GM12878 (cell line): ENCODE measurements at regions not wholly inside any gene's neighbourhood (a gene's known extent, or its start where the extent isn't known, plus 50 kb on each side); places are given as distances from the start of the nearest gene placed in this dataset.

ENCODE experiments used
- EP300 ChIP-seq, 2 experiments: fragments of 150-350 bp in 1 of 2; IDR thresholded peaks; 2 replicates each; pipeline ENCODE4 v1.6.1; 2011 to 2012; ENCODE audit warnings: low read depth in 2 of 2, low read length in 2 of 2, borderline replicate concordance in 1 of 2, improper control_type of control experiment in 1 of 2, inconsistent platforms in 1 of 2; ENCODE audit not compliant: control insufficient read depth in 1 of 2
- LARP7 ChIP-seq: fragments of 450-650 bp; IDR thresholded peaks from 2 replicates; pipeline ENCODE4 v1.6.1; 2017; ENCODE audit warnings: mild to moderate bottlenecking
- POLR2AphosphoS2 ChIP-seq: IDR thresholded peaks from 2 replicates; pipeline ENCODE4 v1.6.1; 2011; ENCODE audit warnings: low read depth, mild to moderate bottlenecking, low read length, improper control_type of control experiment, moderate library complexity
- RAD21 ChIP-seq: IDR thresholded peaks from 2 replicates; pipeline ENCODE4 v1.6.1; 2011; ENCODE audit warnings: mild to moderate bottlenecking, low read depth, low read length, moderate library complexity; ENCODE audit not compliant: insufficient read depth
- SMC3 ChIP-seq: IDR thresholded peaks from 2 replicates; pipeline ENCODE4 v1.6.1; 2011; ENCODE audit warnings: low read length, improper control_type of control experiment, borderline replicate concordance
- TAF1 ChIP-seq: IDR thresholded peaks from 2 replicates; pipeline ENCODE4 v1.6.1; 2011; ENCODE audit warnings: mild to moderate bottlenecking, low read depth, low read length, borderline replicate concordance
- ZNF384 ChIP-seq: IDR thresholded peaks from 2 replicates; pipeline ENCODE4 v1.6.1; 2012; ENCODE audit warnings: low read depth, mild to moderate bottlenecking, low read length, improper control_type of control experiment, borderline replicate concordance
- TF ChIP-seq, protein P1 (sequence below): IDR thresholded peaks from 2 replicates; pipeline ENCODE4 v1.6.1; 2012; ENCODE audit warnings: mild to moderate bottlenecking, low read depth, low read length
- TF ChIP-seq, protein P2 (sequence below), 3 experiments: IDR thresholded peaks in 2 of 3; conservative IDR thresholded peaks in 1 of 3; 2 replicates each; pipeline ENCODE4 v1.5.1; 2011; ENCODE audit warnings: low read depth in 3 of 3, low read length in 3 of 3, mild to moderate bottlenecking in 3 of 3, control low read depth in 2 of 3, moderate library complexity in 2 of 3, inconsistent platforms in 1 of 3, mixed read lengths in 1 of 3; ENCODE audit not compliant: control insufficient read depth in 2 of 3, insufficient read depth in 1 of 3; ENCODE audit errors: extremely low read depth in 1 of 3

DNA sequence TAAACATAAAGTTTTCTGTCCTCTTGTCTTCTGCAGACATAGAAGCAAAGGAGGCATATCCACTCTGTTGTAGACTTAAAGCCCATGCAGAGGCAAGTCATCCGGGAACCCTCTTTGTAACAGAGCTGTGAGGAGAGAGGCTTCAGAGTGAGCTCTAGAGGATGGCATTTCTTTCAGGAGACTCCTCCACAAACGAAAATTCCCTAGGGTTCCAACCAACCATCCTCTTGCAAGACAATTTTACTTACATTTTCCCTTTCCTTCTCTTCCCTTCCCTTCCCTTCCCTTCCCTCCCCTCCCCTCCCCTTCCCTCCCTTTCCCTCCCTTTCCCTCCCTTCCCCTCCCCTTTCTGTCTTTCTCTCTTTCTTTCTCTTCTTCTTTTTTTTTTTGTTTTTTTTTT, 446.3 kb upstream of the MAP2 start:
- TF ChIP-seq, protein P1, sequence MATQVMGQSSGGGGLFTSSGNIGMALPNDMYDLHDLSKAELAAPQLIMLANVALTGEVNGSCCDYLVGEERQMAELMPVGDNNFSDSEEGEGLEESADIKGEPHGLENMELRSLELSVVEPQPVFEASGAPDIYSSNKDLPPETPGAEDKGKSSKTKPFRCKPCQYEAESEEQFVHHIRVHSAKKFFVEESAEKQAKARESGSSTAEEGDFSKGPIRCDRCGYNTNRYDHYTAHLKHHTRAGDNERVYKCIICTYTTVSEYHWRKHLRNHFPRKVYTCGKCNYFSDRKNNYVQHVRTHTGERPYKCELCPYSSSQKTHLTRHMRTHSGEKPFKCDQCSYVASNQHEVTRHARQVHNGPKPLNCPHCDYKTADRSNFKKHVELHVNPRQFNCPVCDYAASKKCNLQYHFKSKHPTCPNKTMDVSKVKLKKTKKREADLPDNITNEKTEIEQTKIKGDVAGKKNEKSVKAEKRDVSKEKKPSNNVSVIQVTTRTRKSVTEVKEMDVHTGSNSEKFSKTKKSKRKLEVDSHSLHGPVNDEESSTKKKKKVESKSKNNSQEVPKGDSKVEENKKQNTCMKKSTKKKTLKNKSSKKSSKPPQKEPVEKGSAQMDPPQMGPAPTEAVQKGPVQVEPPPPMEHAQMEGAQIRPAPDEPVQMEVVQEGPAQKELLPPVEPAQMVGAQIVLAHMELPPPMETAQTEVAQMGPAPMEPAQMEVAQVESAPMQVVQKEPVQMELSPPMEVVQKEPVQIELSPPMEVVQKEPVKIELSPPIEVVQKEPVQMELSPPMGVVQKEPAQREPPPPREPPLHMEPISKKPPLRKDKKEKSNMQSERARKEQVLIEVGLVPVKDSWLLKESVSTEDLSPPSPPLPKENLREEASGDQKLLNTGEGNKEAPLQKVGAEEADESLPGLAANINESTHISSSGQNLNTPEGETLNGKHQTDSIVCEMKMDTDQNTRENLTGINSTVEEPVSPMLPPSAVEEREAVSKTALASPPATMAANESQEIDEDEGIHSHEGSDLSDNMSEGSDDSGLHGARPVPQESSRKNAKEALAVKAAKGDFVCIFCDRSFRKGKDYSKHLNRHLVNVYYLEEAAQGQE = no peak
- TF ChIP-seq, protein P2, sequence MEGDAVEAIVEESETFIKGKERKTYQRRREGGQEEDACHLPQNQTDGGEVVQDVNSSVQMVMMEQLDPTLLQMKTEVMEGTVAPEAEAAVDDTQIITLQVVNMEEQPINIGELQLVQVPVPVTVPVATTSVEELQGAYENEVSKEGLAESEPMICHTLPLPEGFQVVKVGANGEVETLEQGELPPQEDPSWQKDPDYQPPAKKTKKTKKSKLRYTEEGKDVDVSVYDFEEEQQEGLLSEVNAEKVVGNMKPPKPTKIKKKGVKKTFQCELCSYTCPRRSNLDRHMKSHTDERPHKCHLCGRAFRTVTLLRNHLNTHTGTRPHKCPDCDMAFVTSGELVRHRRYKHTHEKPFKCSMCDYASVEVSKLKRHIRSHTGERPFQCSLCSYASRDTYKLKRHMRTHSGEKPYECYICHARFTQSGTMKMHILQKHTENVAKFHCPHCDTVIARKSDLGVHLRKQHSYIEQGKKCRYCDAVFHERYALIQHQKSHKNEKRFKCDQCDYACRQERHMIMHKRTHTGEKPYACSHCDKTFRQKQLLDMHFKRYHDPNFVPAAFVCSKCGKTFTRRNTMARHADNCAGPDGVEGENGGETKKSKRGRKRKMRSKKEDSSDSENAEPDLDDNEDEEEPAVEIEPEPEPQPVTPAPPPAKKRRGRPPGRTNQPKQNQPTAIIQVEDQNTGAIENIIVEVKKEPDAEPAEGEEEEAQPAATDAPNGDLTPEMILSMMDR (IDR thresholded peaks at IDR 0.05 in 2 of 3, conservative IDR thresholded peaks at IDR 0.05 in 1 of 3; ENCODE audit: control insufficient read depth in 2 of 3, extremely low read depth in 1 of 3, insufficient read depth in 1 of 3, low read depth in 3 of 3, low read length in 3 of 3) = no peak
- TF ChIP-seq ZNF384 = no peak
- TF ChIP-seq RAD21 = no peak
- no peak for TF ChIP-seq EP300 (IDR thresholded peaks at IDR 0.05; ENCODE audit: borderline replicate concordance in 1 of 2, control insufficient read depth in 1 of 2, low read depth in 2 of 2, low read length in 2 of 2)
- TF ChIP-seq LARP7 = no peak
- no peak for TF ChIP-seq TAF1
- TF ChIP-seq SMC3 = no peak
- no peak for TF ChIP-seq POLR2AphosphoS2
